ENCODE measurements at regions not wholly inside any gene's neighbourhood (a gene's known extent, or its start where the extent isn't known, plus 50 kb on each side); places are given as distances from the start of the nearest gene placed in this dataset.
"Not testable (repeated sequence)": the region's sequence is repeated elsewhere in the genome, so short reads cannot be mapped to it uniquely, and the experiment has no call there.

- H3K9me3 ChIP-seq (replicated peaks in 1 of 2; ENCODE audit: control insufficient read depth in 2 of 2, insufficient read depth in 1 of 2, low read depth in 1 of 2, low read length in 2 of 2); H2BK15ac ChIP-seq (ENCODE audit: low read length); H3K4me1 ChIP-seq (ENCODE audit: control insufficient read depth in 2 of 2, insufficient read depth in 1 of 2, low read depth in 1 of 2, low read length in 2 of 2); H3K4ac ChIP-seq (ENCODE audit: low read length); DNase-seq (ENCODE audit: low spot score); H3K9ac ChIP-seq (ENCODE audit: low read depth, low read length, poor library complexity); H2BK12ac ChIP-seq (ENCODE audit: low read length); H3K27me3 ChIP-seq (ENCODE audit: control insufficient read depth in 3 of 3, insufficient read depth in 3 of 3, low read depth in 1 of 3, low read length in 3 of 3); H2AFZ ChIP-seq (ENCODE audit: low read length); H4K91ac ChIP-seq (ENCODE audit: low read depth, low read length, poor library complexity); H4K8ac ChIP-seq (ENCODE audit: low read depth, low read length); H3K4me3 ChIP-seq (ENCODE audit: low read length in 2 of 2); H3K23ac ChIP-seq (ENCODE audit: low read depth, low read length, poor library complexity); H3K27ac ChIP-seq (replicated peaks; ENCODE audit: low read length); H3K18ac ChIP-seq (ENCODE audit: low read length); H3K79me1 ChIP-seq (ENCODE audit: low read depth, low read length); H2BK5ac ChIP-seq (ENCODE audit: low read length); H2AK5ac ChIP-seq (ENCODE audit: low read depth, low read length); H2BK120ac ChIP-seq (ENCODE audit: low read depth, low read length); H3K4me2 ChIP-seq (ENCODE audit: insufficient read depth, low read length, poor library complexity, severe bottlenecking); H3K36me3 ChIP-seq (replicated peaks in 1 of 2; ENCODE audit: control insufficient read depth in 2 of 2, insufficient read depth in 2 of 2, low read length in 2 of 2); H3K14ac ChIP-seq (ENCODE audit: low read length): not testable (repeated sequence)
- no CpG with 5 or more reads among the region's 1 CpG for WGBS, 2 donors (ENCODE audit: extremely low coverage in 2 of 2, insufficient read length in 2 of 2, insufficient replicate concordance in 1 of 2)
Measured at GRCh38 chr1:70746062-70746461, 301.6 kb downstream of the PTGER3 start.

DNA sequence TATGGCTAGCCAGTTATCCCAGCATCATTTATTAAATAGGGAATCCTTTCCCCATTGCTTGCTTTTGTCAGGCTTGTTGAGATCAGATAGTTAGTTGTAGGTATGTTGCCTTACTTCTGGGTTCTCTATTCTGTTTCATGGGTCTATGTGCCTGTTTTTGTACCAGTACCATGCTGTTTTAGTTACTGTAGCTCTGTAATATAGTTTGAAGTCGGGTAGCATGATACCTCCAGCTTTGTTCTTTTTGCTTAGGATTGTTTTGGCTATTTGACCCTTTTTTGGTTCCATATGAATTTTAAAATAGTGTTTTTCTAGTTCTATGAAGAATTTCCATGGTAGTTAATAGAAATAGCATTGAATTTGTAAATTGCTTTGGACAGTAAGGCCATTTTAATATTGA lies 300.5 kb downstream of the PTGER3 start:
- H2BK120ac ChIP-seq (ENCODE audit: low read depth, low read length); DNase-seq (ENCODE audit: low spot score); H4K8ac ChIP-seq (ENCODE audit: low read depth, low read length); H3K36me3 ChIP-seq (replicated peaks in 1 of 2; ENCODE audit: control insufficient read depth in 2 of 2, insufficient read depth in 2 of 2, low read length in 2 of 2); H3K4me2 ChIP-seq (ENCODE audit: insufficient read depth, low read length, poor library complexity, severe bottlenecking); H2BK12ac ChIP-seq (ENCODE audit: low read length); H2BK5ac ChIP-seq (ENCODE audit: low read length); H3K27ac ChIP-seq (replicated peaks; ENCODE audit: low read length); H3K9me3 ChIP-seq (replicated peaks in 1 of 2; ENCODE audit: control insufficient read depth in 2 of 2, insufficient read depth in 1 of 2, low read depth in 1 of 2, low read length in 2 of 2); H3K4ac ChIP-seq (ENCODE audit: low read length); H3K23ac ChIP-seq (ENCODE audit: low read depth, low read length, poor library complexity); H4K91ac ChIP-seq (ENCODE audit: low read depth, low read length, poor library complexity); H3K4me1 ChIP-seq (ENCODE audit: control insufficient read depth in 2 of 2, insufficient read depth in 1 of 2, low read depth in 1 of 2, low read length in 2 of 2); H2AFZ ChIP-seq (ENCODE audit: low read length); H3K4me3 ChIP-seq (ENCODE audit: low read length in 2 of 2); H2AK5ac ChIP-seq (ENCODE audit: low read depth, low read length); H3K18ac ChIP-seq (ENCODE audit: low read length); H3K9ac ChIP-seq (ENCODE audit: low read depth, low read length, poor library complexity); H3K14ac ChIP-seq (ENCODE audit: low read length); H2BK15ac ChIP-seq (ENCODE audit: low read length); H3K79me1 ChIP-seq (ENCODE audit: low read depth, low read length); H3K27me3 ChIP-seq (ENCODE audit: control insufficient read depth in 3 of 3, insufficient read depth in 3 of 3, low read depth in 1 of 3, low read length in 3 of 3): not testable (repeated sequence)
- WGBS, 2 donors (ENCODE audit: extremely low coverage in 2 of 2, insufficient read length in 2 of 2, insufficient replicate concordance in 1 of 2): no CpG with 5 or more reads among the region's 1 CpG

DNA sequence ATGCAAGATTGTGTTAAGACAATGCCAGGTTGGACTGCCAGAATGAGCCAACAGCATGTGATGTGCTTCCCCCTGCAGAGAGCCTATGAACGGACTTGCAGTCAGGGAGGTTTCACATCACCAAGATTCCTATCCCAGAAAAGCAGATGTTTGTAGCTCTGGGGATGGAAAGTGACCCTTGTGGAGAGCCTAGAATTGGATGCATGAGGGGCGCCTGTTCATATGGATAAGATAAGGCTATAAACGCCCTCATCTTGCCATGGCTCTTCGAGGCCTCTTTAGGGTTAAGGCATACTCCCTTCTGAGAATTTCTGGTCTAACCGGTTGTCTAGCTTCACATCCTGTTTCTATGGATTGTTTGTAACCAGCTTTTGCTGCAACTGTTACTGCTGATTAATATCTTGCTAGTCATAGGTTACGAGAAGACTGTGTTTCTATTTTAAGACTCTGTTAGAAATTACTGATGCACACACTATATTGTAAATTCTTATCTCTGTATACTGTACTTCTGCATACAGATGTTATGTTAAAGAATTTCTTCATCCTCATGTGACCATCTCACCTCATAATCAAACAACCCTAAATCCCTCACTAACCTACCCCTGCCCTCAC lies 295.8 kb downstream of the PTGER3 start:
- not testable (repeated sequence) for H4K91ac ChIP-seq (ENCODE audit: low read depth, low read length, poor library complexity); H4K8ac ChIP-seq (ENCODE audit: low read depth, low read length); H2BK120ac ChIP-seq (ENCODE audit: low read depth, low read length); H3K18ac ChIP-seq (ENCODE audit: low read length); H2BK5ac ChIP-seq (ENCODE audit: low read length); DNase-seq (ENCODE audit: low spot score); H3K4me1 ChIP-seq (ENCODE audit: control insufficient read depth in 2 of 2, insufficient read depth in 1 of 2, low read depth in 1 of 2, low read length in 2 of 2); H3K4ac ChIP-seq (ENCODE audit: low read length); H2AFZ ChIP-seq (ENCODE audit: low read length); H3K79me1 ChIP-seq (ENCODE audit: low read depth, low read length); H3K4me3 ChIP-seq (ENCODE audit: low read length in 2 of 2); H3K23ac ChIP-seq (ENCODE audit: low read depth, low read length, poor library complexity); H3K4me2 ChIP-seq (ENCODE audit: insufficient read depth, low read length, poor library complexity, severe bottlenecking); H3K9ac ChIP-seq (ENCODE audit: low read depth, low read length, poor library complexity); H3K27me3 ChIP-seq (ENCODE audit: control insufficient read depth in 3 of 3, insufficient read depth in 3 of 3, low read depth in 1 of 3, low read length in 3 of 3); H2BK15ac ChIP-seq (ENCODE audit: low read length); H3K9me3 ChIP-seq (replicated peaks in 1 of 2; ENCODE audit: control insufficient read depth in 2 of 2, insufficient read depth in 1 of 2, low read depth in 1 of 2, low read length in 2 of 2); H2AK5ac ChIP-seq (ENCODE audit: low read depth, low read length); H3K36me3 ChIP-seq (replicated peaks in 1 of 2; ENCODE audit: control insufficient read depth in 2 of 2, insufficient read depth in 2 of 2, low read length in 2 of 2); H3K27ac ChIP-seq (replicated peaks; ENCODE audit: low read length); H3K14ac ChIP-seq (ENCODE audit: low read length); H2BK12ac ChIP-seq (ENCODE audit: low read length)
- WGBS, 2 donors (ENCODE audit: extremely low coverage in 2 of 2, insufficient read length in 2 of 2, insufficient replicate concordance in 1 of 2): no CpG with 5 or more reads among the region's 6 CpGs

DNA sequence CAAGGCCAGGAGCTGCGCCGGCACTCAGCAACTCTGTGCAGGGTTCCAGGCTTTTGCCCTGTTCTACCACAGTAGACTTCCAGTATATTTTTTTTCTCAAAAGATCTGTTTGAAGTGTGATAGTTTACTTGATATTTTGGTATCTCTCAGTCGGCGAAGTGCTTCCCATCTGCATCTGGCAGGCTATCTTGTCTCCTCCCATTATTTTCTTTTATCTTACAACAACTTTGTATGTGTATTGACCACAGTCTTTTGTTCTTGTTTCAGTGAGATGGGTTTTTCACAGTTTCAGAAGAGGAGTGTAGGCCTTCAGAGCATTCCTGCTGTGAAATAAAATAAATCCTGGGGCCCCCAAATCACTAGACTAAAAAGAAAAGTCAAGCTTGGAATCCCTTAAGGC lies 292.9 kb downstream of the PTGER3 start:
- no peaks in the 10 kb centered on the region for H3K9me3 ChIP-seq (replicated peaks in 1 of 2; ENCODE audit: control insufficient read depth in 2 of 2, insufficient read depth in 1 of 2, low read depth in 1 of 2, low read length in 2 of 2)
- H3K27ac ChIP-seq (replicated peaks; ENCODE audit: low read length): no peak overlapping the region
- H3K4ac ChIP-seq (ENCODE audit: low read length): no peak overlapping the region
- H4K91ac ChIP-seq (ENCODE audit: low read depth, low read length, poor library complexity): no peak overlapping the region
- H3K27me3 ChIP-seq (ENCODE audit: control insufficient read depth in 3 of 3, insufficient read depth in 3 of 3, low read depth in 1 of 3, low read length in 3 of 3): no peaks in the 10 kb centered on the region
- no peak overlapping the region for H4K8ac ChIP-seq (ENCODE audit: low read depth, low read length)
- no peak overlapping the region for H2AFZ ChIP-seq (ENCODE audit: low read length)
- no CpG with 5 or more reads among the region's 4 CpGs for WGBS, 2 donors (ENCODE audit: extremely low coverage in 2 of 2, insufficient read length in 2 of 2, insufficient replicate concordance in 1 of 2)
- no peak overlapping the region for H3K4me3 ChIP-seq (ENCODE audit: low read length in 2 of 2)
- DNase-seq (ENCODE audit: low spot score): no peak
- H3K4me2 ChIP-seq (ENCODE audit: insufficient read depth, low read length, poor library complexity, severe bottlenecking): no peak overlapping the region
- H2BK120ac ChIP-seq (ENCODE audit: low read depth, low read length): no peak overlapping the region
- H3K9ac ChIP-seq (ENCODE audit: low read depth, low read length, poor library complexity): no peak overlapping the region
- no peaks in the 10 kb centered on the region for H3K36me3 ChIP-seq (replicated peaks in 1 of 2; ENCODE audit: control insufficient read depth in 2 of 2, insufficient read depth in 2 of 2, low read length in 2 of 2)
- no peak overlapping the region for H3K14ac ChIP-seq (ENCODE audit: low read length)
- H3K4me1 ChIP-seq (ENCODE audit: control insufficient read depth in 2 of 2, insufficient read depth in 1 of 2, low read depth in 1 of 2, low read length in 2 of 2): no peaks in the 10 kb centered on the region
- H2BK15ac ChIP-seq (ENCODE audit: low read length): no peak overlapping the region
- no peak overlapping the region for H3K23ac ChIP-seq (ENCODE audit: low read depth, low read length, poor library complexity)
- no peak overlapping the region for H2AK5ac ChIP-seq (ENCODE audit: low read depth, low read length)
- H3K18ac ChIP-seq (ENCODE audit: low read length): no peak overlapping the region
- H3K79me1 ChIP-seq (ENCODE audit: low read depth, low read length): no peaks in the 10 kb centered on the region
- no peak overlapping the region for H2BK5ac ChIP-seq (ENCODE audit: low read length)
- H2BK12ac ChIP-seq (ENCODE audit: low read length): no peak overlapping the region
